Endothelial cell (in vitro differentiated cells): ENCODE measurements at regions not wholly inside any gene's neighbourhood (a gene's known extent, or its start where the extent isn't known, plus 50 kb on each side); places are given as distances from the start of the nearest gene placed in this dataset.

Source experiments
- DNase-seq: peaks from one replicate; pipeline ENCODE4 v3.0.0; 2021; ENCODE audit warnings: low spot score
- H3K27ac Mint-ChIP-seq: one replicate; pipeline ENCODE4 v1.8.0; 2021; ENCODE audit warnings: mixed read lengths, inconsistent platforms; ENCODE audit not compliant: unreplicated experiment
- H3K27me3 Mint-ChIP-seq: one replicate; pipeline ENCODE4 v1.8.0; 2021; ENCODE audit warnings: mild to moderate bottlenecking, moderate library complexity, mixed read lengths, inconsistent platforms; ENCODE audit not compliant: unreplicated experiment
- H3K36me3 Mint-ChIP-seq: one replicate; pipeline ENCODE4 v1.8.0; 2021; ENCODE audit warnings: mild to moderate bottlenecking, low read depth, mixed read lengths, inconsistent platforms; ENCODE audit not compliant: unreplicated experiment
- H3K4me1 Mint-ChIP-seq: one replicate; pipeline ENCODE4 v1.8.0; 2021; ENCODE audit warnings: mild to moderate bottlenecking, mixed read lengths, inconsistent platforms; ENCODE audit not compliant: unreplicated experiment
- H3K4me3 Mint-ChIP-seq: one replicate; pipeline ENCODE4 v1.8.0; 2021; ENCODE audit warnings: mild to moderate bottlenecking, mixed read lengths, inconsistent platforms; ENCODE audit not compliant: unreplicated experiment
- H3K9me3 Mint-ChIP-seq: one replicate; pipeline ENCODE4 v1.8.0; 2021; ENCODE audit warnings: mixed read lengths, inconsistent platforms; ENCODE audit not compliant: unreplicated experiment
- TF ChIP-seq, protein P1 (sequence below): fragments of 200-600 bp; sonication (generic); IDR thresholded peaks from one replicate; pipeline ENCODE4 v1.5.0; 2021; ENCODE audit warnings: antibody characterized with exemption; ENCODE audit not compliant: unreplicated experiment

DNA sequence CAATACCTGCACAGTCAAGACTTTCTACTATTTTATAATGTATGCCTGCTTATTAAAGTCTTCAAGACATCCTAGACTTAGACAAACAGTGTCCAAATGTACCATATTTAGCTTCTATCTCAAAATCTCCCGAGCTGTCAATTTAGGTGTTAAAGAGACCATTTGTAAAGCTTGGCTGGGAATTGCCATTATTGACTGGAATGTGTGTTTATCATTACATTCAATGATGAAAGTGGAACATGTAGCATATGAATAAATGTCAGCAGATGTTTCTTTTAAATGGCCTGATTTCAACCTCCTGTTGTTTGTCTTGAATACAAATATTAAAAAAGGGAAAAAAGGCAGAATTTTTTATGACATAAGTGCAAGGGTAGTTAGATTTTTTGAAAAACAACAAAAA lies 572.3 kb downstream of the PRKD1 start:
- no peaks in the 10 kb centered on the region for H3K4me1 Mint-ChIP-seq
- no peaks in the 10 kb centered on the region for H3K9me3 Mint-ChIP-seq
- no peak overlapping the region for H3K4me3 Mint-ChIP-seq
- no peak for DNase-seq
- no peaks in the 10 kb centered on the region for H3K27me3 Mint-ChIP-seq
- H3K27ac Mint-ChIP-seq = no peak overlapping the region
- H3K36me3 Mint-ChIP-seq = no peaks in the 10 kb centered on the region
- TF ChIP-seq, protein P1, sequence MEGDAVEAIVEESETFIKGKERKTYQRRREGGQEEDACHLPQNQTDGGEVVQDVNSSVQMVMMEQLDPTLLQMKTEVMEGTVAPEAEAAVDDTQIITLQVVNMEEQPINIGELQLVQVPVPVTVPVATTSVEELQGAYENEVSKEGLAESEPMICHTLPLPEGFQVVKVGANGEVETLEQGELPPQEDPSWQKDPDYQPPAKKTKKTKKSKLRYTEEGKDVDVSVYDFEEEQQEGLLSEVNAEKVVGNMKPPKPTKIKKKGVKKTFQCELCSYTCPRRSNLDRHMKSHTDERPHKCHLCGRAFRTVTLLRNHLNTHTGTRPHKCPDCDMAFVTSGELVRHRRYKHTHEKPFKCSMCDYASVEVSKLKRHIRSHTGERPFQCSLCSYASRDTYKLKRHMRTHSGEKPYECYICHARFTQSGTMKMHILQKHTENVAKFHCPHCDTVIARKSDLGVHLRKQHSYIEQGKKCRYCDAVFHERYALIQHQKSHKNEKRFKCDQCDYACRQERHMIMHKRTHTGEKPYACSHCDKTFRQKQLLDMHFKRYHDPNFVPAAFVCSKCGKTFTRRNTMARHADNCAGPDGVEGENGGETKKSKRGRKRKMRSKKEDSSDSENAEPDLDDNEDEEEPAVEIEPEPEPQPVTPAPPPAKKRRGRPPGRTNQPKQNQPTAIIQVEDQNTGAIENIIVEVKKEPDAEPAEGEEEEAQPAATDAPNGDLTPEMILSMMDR = no peak

DNA sequence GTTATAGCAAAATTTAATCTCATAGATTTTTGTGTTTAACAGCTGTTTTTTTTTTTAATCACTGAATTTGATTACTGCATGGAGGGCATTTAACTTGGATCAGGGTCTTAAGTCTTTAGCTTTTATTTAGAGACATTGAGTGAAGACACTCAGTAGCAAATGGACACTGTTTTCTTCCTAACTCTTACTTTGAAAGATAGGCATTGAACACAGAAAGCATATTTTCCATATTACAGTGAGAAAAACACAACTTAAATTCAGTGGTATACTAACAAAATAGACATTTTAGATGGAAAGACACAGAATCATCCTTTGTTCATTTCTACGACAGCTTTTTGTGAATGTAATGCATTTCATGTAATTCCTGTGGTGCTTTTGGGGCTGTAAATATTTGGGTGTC lies 571.8 kb downstream of the PRKD1 start:
- no peaks in the 10 kb centered on the region for H3K27me3 Mint-ChIP-seq
- no peak overlapping the region for H3K27ac Mint-ChIP-seq
- DNase-seq = no peak
- H3K36me3 Mint-ChIP-seq = no peaks in the 10 kb centered on the region
- H3K9me3 Mint-ChIP-seq = no peaks in the 10 kb centered on the region
- no peak overlapping the region for H3K4me3 Mint-ChIP-seq
- TF ChIP-seq, protein P1 = no peak
- H3K4me1 Mint-ChIP-seq = no peaks in the 10 kb centered on the region

DNA sequence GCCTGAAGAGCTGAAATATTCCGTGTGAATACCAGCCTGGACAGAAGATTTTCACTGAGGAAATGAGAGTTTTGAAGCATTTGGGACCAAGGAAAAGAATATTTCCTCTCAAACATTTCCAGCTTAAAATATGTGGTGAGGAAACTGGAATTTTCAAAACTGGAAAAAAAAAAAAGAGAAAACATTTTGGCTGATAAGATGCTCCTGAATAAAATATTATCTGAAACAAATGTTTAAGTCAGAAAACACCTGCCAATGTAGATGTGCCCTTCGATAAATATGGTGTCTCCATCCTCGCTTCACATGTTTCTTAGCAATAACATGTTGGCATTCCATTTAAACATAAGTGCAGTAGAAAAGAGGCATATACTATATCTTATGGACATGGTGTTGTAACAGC lies 567.0 kb downstream of the PRKD1 start:
- Mint-ChIP-seq H3K36me3 (no peaks in the 10 kb centered on the region), H3K9me3 (no peaks in the 10 kb centered on the region), H3K27me3 (no peaks in the 10 kb centered on the region), H3K4me1 (no peaks in the 10 kb centered on the region), H3K4me3 (no peak overlapping the region), H3K27ac (no peak overlapping the region)
- TF ChIP-seq, protein P1 = no peak
- no peak for DNase-seq

DNA sequence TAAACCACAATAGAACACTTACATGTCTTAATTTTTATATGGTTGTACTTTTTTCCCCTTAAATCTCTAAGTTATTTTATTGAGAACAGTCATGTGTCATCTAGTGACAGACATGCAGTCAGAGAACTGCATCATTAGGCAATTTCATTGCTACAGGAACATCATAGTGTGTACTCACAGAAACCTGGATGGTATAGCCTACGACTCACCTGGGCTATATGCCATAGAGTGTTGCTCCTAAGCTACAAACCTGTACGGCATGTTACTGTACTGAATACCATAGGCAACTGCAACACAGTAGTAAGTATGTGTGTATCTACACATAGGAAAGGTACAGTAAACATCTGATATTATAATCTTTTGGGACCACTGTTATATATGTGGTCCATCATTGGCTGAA lies 557.6 kb downstream of the PRKD1 start:
- Mint-ChIP-seq H3K27ac (no peak overlapping the region), H3K27me3 (no peaks in the 10 kb centered on the region), H3K9me3 (no peaks in the 10 kb centered on the region), H3K36me3 (no peaks in the 10 kb centered on the region), H3K4me1 (no peaks in the 10 kb centered on the region), H3K4me3 (no peak overlapping the region)
- DNase-seq = no peak
- TF ChIP-seq, protein P1 = no peak

DNA sequence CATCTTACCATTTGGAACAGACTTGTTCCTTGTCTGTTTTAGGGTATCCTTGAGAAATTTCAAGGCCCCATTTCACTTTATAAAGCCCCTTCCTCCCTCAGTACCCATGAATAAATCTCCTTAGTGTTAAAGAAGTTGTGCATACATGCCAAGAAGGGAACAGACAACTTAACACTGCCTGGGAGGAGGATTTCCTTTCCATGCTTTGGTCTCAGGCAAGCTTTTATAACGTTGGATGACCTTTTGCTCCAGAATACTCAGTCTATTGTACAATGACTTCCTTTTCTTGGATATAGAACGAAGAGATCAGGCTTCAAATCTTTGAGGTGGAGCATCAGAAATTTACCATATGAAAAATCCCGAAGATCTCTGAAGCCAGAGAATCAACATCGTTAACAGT lies 551.4 kb downstream of the PRKD1 start:
- Mint-ChIP-seq H3K4me1 (peaks cover 6% of the 10 kb centered on the region), H3K27ac (no peak overlapping the region), H3K36me3 (no peaks in the 10 kb centered on the region), H3K4me3 (no peak overlapping the region), H3K27me3 (peaks cover 2% of the 10 kb centered on the region), H3K9me3 (no peaks in the 10 kb centered on the region)
- DNase-seq = no peak
- TF ChIP-seq, protein P1 = no peak
